GM12878 (cell line): ENCODE measurements at regions not wholly inside any gene's neighbourhood (a gene's known extent, or its start where the extent isn't known, plus 50 kb on each side); places are given as distances from the start of the nearest gene placed in this dataset.

ENCODE experiments used
- ATAC-seq: fragments of 200-7000 bp; cut with Tn5 transposase; 3 replicates; pipeline ENCODE4 v1.9.1; 2020; ENCODE audit warnings: mild to moderate bottlenecking, moderate library complexity
- BruUV-seq: library from RNA; stranded (reverse); fragments of 400-500 nt; replicated peaks from 2 replicates; lab custom pipeline; 2021; lab: Mats Ljungman, UMichigan
- CTCF ChIA-PET: fragments of 300-600 bp; sonication (Branson Sonifier 250); formaldehyde crosslinking; extraction: SDS; loops from one replicate; lab custom pipeline; 2021; ENCODE audit warnings: inconsistent platforms; lab: Yijun Ruan, JAX
- POLR2A ChIA-PET: fragments of 350-600 bp; formaldehyde crosslinking; extraction: SDS; loops from one replicate; lab custom pipeline; 2021; ENCODE audit warnings: inconsistent platforms; lab: Charles Lee
- RAD21 ChIA-PET: fragments of 300-600 bp; sonication (Branson Sonifier 250); formaldehyde crosslinking; loops from one replicate; lab custom pipeline; 2023; ENCODE audit warnings: antibody characterized with exemption; ENCODE audit not compliant: unreplicated experiment; lab: Charles Lee
- SMC1A ChIA-PET: fragments of 300-600 bp; sonication (Branson Sonifier 250); formaldehyde crosslinking; loops from one replicate; lab custom pipeline; 2023; ENCODE audit not compliant: unreplicated experiment, uncharacterized antibody; lab: Charles Lee
- DNase-seq: peaks from one replicate; pipeline ENCODE4 v3.0.0-alpha.2; 2011; ENCODE audit warnings: low read depth, low spot score
- FAIRE-seq: peaks from 3 replicates; lab custom pipeline; 2011; peaks lifted over from hg19 to GRCh38; lab: Jason Lieb, UNC
- H2AFZ ChIP-seq: 2 replicates; pipeline ENCODE4 v1.6.0; 2011; ENCODE audit warnings: low read depth, low read length, control low read depth; ENCODE audit not compliant: control insufficient read depth
- H3K27ac ChIP-seq: 2 replicates; pipeline ENCODE4 v1.5.1; 2011; ENCODE audit warnings: control low read depth; ENCODE audit not compliant: control insufficient read depth, insufficient read depth
- H3K27me3 ChIP-seq, 2 experiments: replicated peaks in 1 of 2; 2 replicates each; pipeline versions ENCODE4 v1.6.0 to v1.6.1; 2011; ENCODE audit warnings: low read length in 1 of 2; ENCODE audit not compliant: control insufficient read depth in 2 of 2, insufficient read depth in 2 of 2
- H3K36me3 ChIP-seq, 2 experiments: 2 replicates each; pipeline ENCODE4 v1.5.1; 2011; ENCODE audit warnings: low read length in 1 of 2; ENCODE audit not compliant: control insufficient read depth in 2 of 2, insufficient read depth in 2 of 2
- H3K4me1 ChIP-seq: 2 replicates; pipeline ENCODE4 v1.6.1; 2011; ENCODE audit warnings: mild to moderate bottlenecking, low read length, moderate library complexity, mixed read lengths; ENCODE audit not compliant: control insufficient read depth, insufficient read depth
- H3K4me2 ChIP-seq: 2 replicates; pipeline ENCODE4 v1.6.0; 2011; ENCODE audit warnings: control low read depth; ENCODE audit not compliant: control insufficient read depth, insufficient read depth
- H3K4me3 ChIP-seq: fragments of 200-600 bp; sonication (generic); 2 replicates; pipeline ENCODE4 v1.5.1; 2016
- H3K79me2 ChIP-seq: 2 replicates; pipeline ENCODE4 v1.6.0; 2011; ENCODE audit warnings: low read length; ENCODE audit not compliant: control insufficient read depth, insufficient read depth
- H3K9ac ChIP-seq: 2 replicates; pipeline ENCODE4 v1.8.0; 2011; ENCODE audit warnings: low read length, control low read depth, mixed read lengths; ENCODE audit not compliant: control insufficient read depth, insufficient read depth
- H3K9me3 ChIP-seq: replicated peaks from 3 replicates; pipeline ENCODE4 v1.5.1; 2011; ENCODE audit warnings: mild to moderate bottlenecking, low read length; ENCODE audit not compliant: control insufficient read depth, insufficient read depth
- H4K20me1 ChIP-seq: 2 replicates; pipeline ENCODE4 v1.6.0; 2011; ENCODE audit not compliant: control insufficient read depth, insufficient read depth
- CREM ChIP-seq: IDR thresholded peaks from 2 replicates; pipeline ENCODE4 v1.6.1; 2014; ENCODE audit warnings: antibody characterized with exemption, low read depth
- FOS ChIP-seq: IDR thresholded peaks from 3 replicates; pipeline ENCODE4 v1.6.1; 2011; ENCODE audit warnings: borderline replicate concordance; ENCODE audit not compliant: insufficient read length; ENCODE audit errors: extremely low read depth
- HDGF ChIP-seq: fragments of 450-650 bp; IDR thresholded peaks from 2 replicates; pipeline ENCODE4 v1.6.1; 2016; ENCODE audit warnings: antibody characterized with exemption
- POLR2A ChIP-seq: IDR thresholded peaks from 2 replicates; pipeline ENCODE4 v1.6.1; 2011; ENCODE audit warnings: low read depth, mild to moderate bottlenecking, low read length
- SIN3A ChIP-seq: IDR thresholded peaks from 2 replicates; pipeline ENCODE4 v1.6.1; 2012; ENCODE audit warnings: low read depth, low read length, improper control_type of control experiment
- SMAD1 ChIP-seq: fragments of 450-650 bp; IDR thresholded peaks from 2 replicates; pipeline ENCODE4 v1.6.1; 2018; ENCODE audit warnings: mild to moderate bottlenecking, low read depth; ENCODE audit not compliant: partially characterized antibody
- SP1 ChIP-seq: IDR thresholded peaks from one replicate; pipeline ENCODE4 v1.6.1; 2011; ENCODE audit warnings: low read depth, low read length
- ZBTB11 ChIP-seq: fragments of 450-650 bp; formaldehyde crosslinking; IDR thresholded peaks from 2 replicates; pipeline ENCODE4 v1.5.0; 2022; ENCODE audit warnings: mild to moderate bottlenecking, missing genetic modification characterization
- ZSCAN29 ChIP-seq: fragments of 450-650 bp; IDR thresholded peaks from 2 replicates; pipeline ENCODE4 v1.6.1; 2017; ENCODE audit warnings: mild to moderate bottlenecking, moderate library complexity
- WGBS: methylation state at CpG from one replicate; pipeline ENCODE4 v1.1.6; 2016; ENCODE audit warnings: low lambda C conversion rate; ENCODE audit not compliant: insufficient replicate concordance, insufficient coverage; ENCODE audit errors: missing lambda C conversion rate; 5-methylcytosine and 5-hydroxymethylcytosine counted together
- in situ Hi-C: fragments of 300-500 bp; cut with MboI; formaldehyde crosslinking; loops from 9 replicates; pipeline ENCODE4 v1.14.3; 2018; ENCODE audit warnings: mixed read lengths
- intact Hi-C: fragments of 100-400 bp; cut with micrococcal nuclease; formaldehyde crosslinking; loops from one replicate; pipeline ENCODE4 v1.14.2; 2022; ENCODE audit not compliant: unreplicated experiment
- TF ChIP-seq, protein P1 (sequence below), 3 experiments: IDR thresholded peaks in 2 of 3; conservative IDR thresholded peaks in 1 of 3; 2 replicates each; pipeline ENCODE4 v1.5.1; 2011; ENCODE audit warnings: low read depth in 3 of 3, low read length in 3 of 3, mild to moderate bottlenecking in 3 of 3, control low read depth in 2 of 3, moderate library complexity in 2 of 3, inconsistent platforms in 1 of 3, mixed read lengths in 1 of 3; ENCODE audit not compliant: control insufficient read depth in 2 of 3, insufficient read depth in 1 of 3; ENCODE audit errors: extremely low read depth in 1 of 3

- TF ChIP-seq ZBTB11 (CRISPR knock-in tag) (no peak), FOS (no peak), HDGF (no peak), CREM (no peak)
- TF ChIP-seq, protein P1, sequence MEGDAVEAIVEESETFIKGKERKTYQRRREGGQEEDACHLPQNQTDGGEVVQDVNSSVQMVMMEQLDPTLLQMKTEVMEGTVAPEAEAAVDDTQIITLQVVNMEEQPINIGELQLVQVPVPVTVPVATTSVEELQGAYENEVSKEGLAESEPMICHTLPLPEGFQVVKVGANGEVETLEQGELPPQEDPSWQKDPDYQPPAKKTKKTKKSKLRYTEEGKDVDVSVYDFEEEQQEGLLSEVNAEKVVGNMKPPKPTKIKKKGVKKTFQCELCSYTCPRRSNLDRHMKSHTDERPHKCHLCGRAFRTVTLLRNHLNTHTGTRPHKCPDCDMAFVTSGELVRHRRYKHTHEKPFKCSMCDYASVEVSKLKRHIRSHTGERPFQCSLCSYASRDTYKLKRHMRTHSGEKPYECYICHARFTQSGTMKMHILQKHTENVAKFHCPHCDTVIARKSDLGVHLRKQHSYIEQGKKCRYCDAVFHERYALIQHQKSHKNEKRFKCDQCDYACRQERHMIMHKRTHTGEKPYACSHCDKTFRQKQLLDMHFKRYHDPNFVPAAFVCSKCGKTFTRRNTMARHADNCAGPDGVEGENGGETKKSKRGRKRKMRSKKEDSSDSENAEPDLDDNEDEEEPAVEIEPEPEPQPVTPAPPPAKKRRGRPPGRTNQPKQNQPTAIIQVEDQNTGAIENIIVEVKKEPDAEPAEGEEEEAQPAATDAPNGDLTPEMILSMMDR (IDR thresholded peaks at IDR 0.05 in 2 of 3, conservative IDR thresholded peaks at IDR 0.05 in 1 of 3; ENCODE audit: control insufficient read depth in 2 of 3, extremely low read depth in 1 of 3, insufficient read depth in 1 of 3, low read depth in 3 of 3, low read length in 3 of 3) = no peak
These were observed 1482.1 kb downstream of the TBC1D22A start (continued) for GRCh38 chr22:48244388-48245195.

DNA sequence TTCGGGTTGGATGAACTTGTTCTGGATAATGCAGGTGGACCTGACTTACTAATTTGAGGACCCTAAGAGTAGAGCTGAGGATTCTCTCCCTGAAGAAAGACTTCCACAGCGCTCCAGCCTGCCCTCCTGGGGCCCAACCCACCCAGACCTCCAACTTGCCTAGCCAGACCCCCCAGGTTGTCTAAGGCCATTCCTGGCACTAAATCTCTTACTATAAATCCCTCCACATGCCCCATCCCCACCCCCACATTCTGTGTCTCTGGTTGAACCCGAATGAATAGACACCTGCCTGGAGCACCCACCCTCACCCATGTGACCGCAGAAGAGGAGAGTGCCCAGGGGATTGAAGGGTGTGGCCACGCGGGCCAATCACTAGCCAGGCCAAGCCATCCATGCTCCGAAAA lies 1480.0 kb downstream of the TBC1D22A start:
- no TSS peak for BruUV-seq
- no peak for DNase-seq
- H2AFZ ChIP-seq = no peak overlapping the region
- WGBS = 43% methylated on average over 7 of the region's 7 CpGs
- H3K36me3 ChIP-seq = no peaks in the 10 kb centered on the region
- H3K79me2 ChIP-seq = no peaks in the 10 kb centered on the region
- RAD21 ChIA-PET = no interaction called here
- H4K20me1 ChIP-seq = no peaks in the 10 kb centered on the region
- in situ Hi-C loops = no loop called here
- no peaks in the 10 kb centered on the region for H3K4me1 ChIP-seq
- CTCF ChIA-PET = no interaction called here
- SMC1A ChIA-PET = no interaction called here
- no peak for ATAC-seq
- no peak overlapping the region for H3K27ac ChIP-seq
- no peaks in the 10 kb centered on the region; the same call in 2 of the 3 replicates for H3K9me3 ChIP-seq
- no peak for TF ChIP-seq SMAD1
- TF ChIP-seq ZSCAN29 = no peak
- no peak for TF ChIP-seq HDGF
- no peak for TF ChIP-seq POLR2A
- TF ChIP-seq SP1 = no peak
- TF ChIP-seq SIN3A = no peak
- TF ChIP-seq, all 136 proteins: peak for 0
- no peak overlapping the region for H3K4me3 ChIP-seq
- H3K27me3 ChIP-seq = no peaks in the 10 kb centered on the region; a peak in 1 of 4 replicates
- no peak overlapping the region for H3K9ac ChIP-seq
- POLR2A ChIA-PET = no interaction called here
- H3K4me2 ChIP-seq = no peak overlapping the region
- FAIRE-seq = no peak
- intact Hi-C loops = no loop called here
